A673 (cell line): ENCODE measurements at regions not wholly inside any gene's neighbourhood (a gene's known extent, or its start where the extent isn't known, plus 50 kb on each side); places are given as distances from the start of the nearest gene placed in this dataset.
A peak's percentile ranks its signal among the peaks of the same experiment; 100 is the strongest.

Experiments used
- BruUV-seq: library from RNA; stranded (reverse); fragments of 400-500 nt; replicated peaks from 2 replicates; lab custom pipeline; 2021; lab: Mats Ljungman, UMichigan
- CTCF ChIA-PET: fragments of 300-600 bp; sonication (Branson Sonifier 250); formaldehyde crosslinking; loops from one replicate; lab custom pipeline; 2022; ENCODE audit warnings: antibody characterized with exemption; lab: Charles Lee
- POLR2A ChIA-PET: fragments of 300-600 bp; sonication (Branson Sonifier 250); formaldehyde crosslinking; loops from one replicate; lab custom pipeline; 2022; ENCODE audit warnings: antibody characterized with exemption; ENCODE audit not compliant: low non-redundant PET; lab: Charles Lee
- DNase-seq: peaks from one replicate; pipeline ENCODE4 v3.0.0-alpha.2; 2015; ENCODE audit warnings: low spot score
- H3K27ac ChIP-seq: fragments of 200-600 bp; sonication (generic); 2 replicates; pipeline ENCODE4 v1.5.1; 2016; ENCODE audit warnings: mixed run types, low read depth, mild to moderate bottlenecking, mixed read lengths, antibody characterized with exemption, low read length; ENCODE audit not compliant: poor library complexity, severe bottlenecking
- H3K27me3 ChIP-seq: fragments of 200-600 bp; sonication (generic); replicated peaks from 2 replicates; pipeline ENCODE4 v1.6.1; 2017; ENCODE audit warnings: mixed run types, low read depth, mild to moderate bottlenecking, mixed read lengths, antibody characterized with exemption, low read length; ENCODE audit not compliant: insufficient read depth, poor library complexity
- H3K36me3 ChIP-seq: fragments of 200-600 bp; sonication (generic); 2 replicates; pipeline ENCODE4 v1.6.1; 2016; ENCODE audit warnings: mixed run types, mild to moderate bottlenecking, mixed read lengths, antibody characterized with exemption, low read length; ENCODE audit not compliant: insufficient read depth, poor library complexity, severe bottlenecking
- H3K4me1 ChIP-seq: fragments of 200-600 bp; sonication (generic); 2 replicates; pipeline ENCODE4 v1.6.1; 2017; ENCODE audit warnings: mixed run types, mild to moderate bottlenecking, mixed read lengths, antibody characterized with exemption, low read length; ENCODE audit not compliant: insufficient read depth, poor library complexity, severe bottlenecking
- H3K4me3 ChIP-seq: fragments of 200-600 bp; sonication (generic); 2 replicates; pipeline ENCODE4 v1.5.1; 2016; ENCODE audit warnings: low read depth, mixed run types, mild to moderate bottlenecking, mixed read lengths, low read length; ENCODE audit not compliant: poor library complexity, severe bottlenecking
- H3K9me3 ChIP-seq: fragments of 200-600 bp; sonication (generic); 2 replicates; pipeline ENCODE4 v1.6.1; 2016; ENCODE audit warnings: mixed run types, low read depth, mild to moderate bottlenecking, mixed read lengths, antibody characterized with exemption, low read length; ENCODE audit not compliant: poor library complexity, severe bottlenecking
- CTCF ChIP-seq: fragments of 300-800, 200-600 bp; sonication (generic); conservative IDR thresholded peaks from 2 replicates; pipeline ENCODE4 v1.5.1; 2017; ENCODE audit warnings: low read depth, mild to moderate bottlenecking, antibody characterized with exemption, low read length, moderate library complexity, mixed read lengths
- EZH2 ChIP-seq: fragments of 200-600 bp; sonication (generic); IDR thresholded peaks from 2 replicates; pipeline ENCODE4 v1.6.1; 2017; ENCODE audit warnings: borderline replicate concordance, low read depth, mild to moderate bottlenecking, mixed read lengths, antibody characterized with exemption, low read length; ENCODE audit not compliant: poor library complexity, severe bottlenecking
- intact Hi-C: fragments of 100-400 bp; cut with micrococcal nuclease; formaldehyde crosslinking; loops from one replicate; pipeline ENCODE4 v1.10.0; 2022; ENCODE audit not compliant: unreplicated experiment

DNA sequence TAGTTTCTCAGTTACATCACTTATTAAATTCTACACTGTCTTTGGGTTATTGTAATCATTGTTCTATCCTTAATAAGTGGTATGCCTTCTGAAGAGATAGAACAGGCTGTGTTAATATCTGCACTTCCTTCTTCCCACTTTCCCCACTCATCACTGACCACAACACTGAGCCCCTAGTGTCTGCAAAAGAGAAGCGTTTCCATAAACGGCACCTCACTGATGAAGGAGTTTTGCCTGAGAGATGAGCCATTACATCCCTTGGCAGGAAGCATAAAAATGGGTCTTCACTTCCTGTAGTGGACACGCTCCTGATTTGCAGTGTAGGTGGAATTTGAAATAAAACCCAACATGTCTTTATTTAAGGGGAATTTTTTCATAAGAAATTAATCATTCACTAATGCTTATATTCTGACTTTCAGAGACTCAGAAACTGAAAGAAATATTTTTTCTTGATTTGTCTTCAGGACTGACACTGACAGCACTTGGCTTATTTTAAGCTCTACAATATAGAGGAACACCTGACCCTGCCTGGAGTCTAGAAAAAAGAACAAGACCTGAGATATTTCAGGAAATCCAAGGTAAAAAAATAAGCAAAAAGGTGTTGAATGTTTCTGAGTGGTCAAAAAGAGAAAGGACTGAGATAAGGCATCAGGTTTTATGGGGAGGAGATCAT lies 275.3 kb downstream of the RAD51AP2 start:
- H3K9me3 ChIP-seq = no peaks in the 10 kb centered on the region
- H3K27me3 ChIP-seq = no peaks in the 10 kb centered on the region
- no peak overlapping the region for H3K4me3 ChIP-seq
- intact Hi-C loops = no loop called here
- H3K27ac ChIP-seq = no peak overlapping the region
- ChIA-PET CTCF (no interaction called here), POLR2A (no interaction called here)
- TF ChIP-seq EZH2 = no peak
- peak; percentile 23; the same call in 1 of the 2 replicates for TF ChIP-seq CTCF
- BruUV-seq = no TSS peak
- no peaks in the 10 kb centered on the region for H3K36me3 ChIP-seq
- DNase-seq = peak; percentile 61
- peaks cover 6% of the 10 kb centered on the region for H3K4me1 ChIP-seq

- intact Hi-C loops = no loop called here
- TF ChIP-seq EZH2 = no peak
- no peak for TF ChIP-seq CTCF
- ChIA-PET POLR2A (no interaction called here), CTCF (no interaction called here)
- no peaks in the 10 kb centered on the region for H3K9me3 ChIP-seq
- H3K27ac ChIP-seq = no peak overlapping the region
- no peak overlapping the region for H3K4me3 ChIP-seq
- H3K4me1 ChIP-seq = peaks cover 6% of the 10 kb centered on the region
- no peak for DNase-seq
- H3K36me3 ChIP-seq = no peaks in the 10 kb centered on the region
- H3K27me3 ChIP-seq = peaks cover 8% of the 10 kb centered on the region
- BruUV-seq = no TSS peak
These were observed 278.7 kb downstream of the RAD51AP2 start for GRCh38 chr2:17239550-17239949.

GRCh38 chr2:17235167-17235566 lies 283.1 kb downstream of the RAD51AP2 start:
- Histone ChIP-seq H3K27ac (no peak overlapping the region), H3K4me3 (no peak overlapping the region), H3K4me1 (no peaks in the 10 kb centered on the region), H3K36me3 (no peaks in the 10 kb centered on the region), H3K9me3 (no peaks in the 10 kb centered on the region), H3K27me3 (peaks cover 8% of the 10 kb centered on the region)
- intact Hi-C loops = no loop called here
- BruUV-seq = no TSS peak
- TF ChIP-seq CTCF (no peak), EZH2 (no peak)
- CTCF ChIA-PET = no interaction called here
- POLR2A ChIA-PET = no interaction called here
- no peak for DNase-seq
